ENCODE measurements at regions not wholly inside any gene's neighbourhood (a gene's known extent, or its start where the extent isn't known, plus 50 kb on each side); places are given as distances from the start of the nearest gene placed in this dataset.

DNA sequence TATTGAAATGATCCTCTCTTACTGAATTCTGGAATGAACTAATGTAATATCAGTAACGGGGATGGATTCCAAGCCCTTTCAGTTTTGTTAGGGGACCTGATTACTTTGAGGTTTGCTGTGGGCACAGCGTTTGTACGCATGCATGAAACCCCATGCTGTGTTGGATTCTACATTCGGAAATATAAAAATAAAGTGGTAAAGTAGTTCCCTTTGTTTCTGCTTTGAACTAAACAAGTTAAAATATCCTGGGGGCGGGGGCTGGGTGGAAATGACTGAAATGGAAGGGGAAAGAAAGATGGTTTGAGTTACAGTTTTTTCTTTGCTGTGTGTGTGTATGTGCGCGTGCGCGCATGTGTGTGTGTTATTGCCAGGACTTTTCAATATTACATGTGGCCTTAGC, 196.5 kb upstream of the OPRM1 start:
- TF ChIP-seq MAFF (IDR thresholded peaks at IDR 0.05; ENCODE audit: low read depth, low read length) (no peak), MBD4 (IDR thresholded peaks at IDR 0.05; ENCODE audit: borderline replicate concordance, low read length) (no peak), ZNF274 (CRISPR knock-in tag; IDR thresholded peaks at IDR 0.05) (no peak), SATB2 (CRISPR knock-in tag; IDR thresholded peaks at IDR 0.05) (no peak), TAF1 (CRISPR knock-in tag; IDR thresholded peaks at IDR 0.05) (no peak)
- TF ChIP-seq, protein P1, sequence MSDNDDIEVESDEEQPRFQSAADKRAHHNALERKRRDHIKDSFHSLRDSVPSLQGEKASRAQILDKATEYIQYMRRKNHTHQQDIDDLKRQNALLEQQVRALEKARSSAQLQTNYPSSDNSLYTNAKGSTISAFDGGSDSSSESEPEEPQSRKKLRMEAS (IDR thresholded peaks at IDR 0.05): no peak
- TF ChIP-seq, protein P2, sequence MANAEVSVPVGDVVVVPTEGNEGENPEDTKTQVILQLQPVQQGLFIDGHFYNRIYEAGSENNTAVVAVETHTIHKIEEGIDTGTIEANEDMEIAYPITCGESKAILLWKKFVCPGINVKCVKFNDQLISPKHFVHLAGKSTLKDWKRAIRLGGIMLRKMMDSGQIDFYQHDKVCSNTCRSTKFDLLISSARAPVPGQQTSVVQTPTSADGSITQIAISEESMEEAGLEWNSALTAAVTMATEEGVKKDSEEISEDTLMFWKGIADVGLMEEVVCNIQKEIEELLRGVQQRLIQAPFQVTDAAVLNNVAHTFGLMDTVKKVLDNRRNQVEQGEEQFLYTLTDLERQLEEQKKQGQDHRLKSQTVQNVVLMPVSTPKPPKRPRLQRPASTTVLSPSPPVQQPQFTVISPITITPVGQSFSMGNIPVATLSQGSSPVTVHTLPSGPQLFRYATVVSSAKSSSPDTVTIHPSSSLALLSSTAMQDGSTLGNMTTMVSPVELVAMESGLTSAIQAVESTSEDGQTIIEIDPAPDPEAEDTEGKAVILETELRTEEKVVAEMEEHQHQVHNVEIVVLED (CRISPR knock-in tag; IDR thresholded peaks at IDR 0.05; ENCODE audit: borderline replicate concordance): no peak
